Activated CD4-positive, alpha-beta T cell treated with anti-CD3 and anti-CD28 coated beads, Interleukin-2, Interleukin-6, amounts not matched to agents 100 ng/mL and 50 ng/mL, durations not matched to agents 16 hours and 8 hours (primary cell): ENCODE measurements at regions not wholly inside any gene's neighbourhood (a gene's known extent, or its start where the extent isn't known, plus 50 kb on each side); places are given as distances from the start of the nearest gene placed in this dataset.
"Not testable (repeated sequence)": the region's sequence is repeated elsewhere in the genome, so short reads cannot be mapped to it uniquely, and the experiment has no call there.

Experiments used
- DNase-seq: peaks from one replicate; pipeline ENCODE4 v3.0.0-alpha.2; 2020

DNA sequence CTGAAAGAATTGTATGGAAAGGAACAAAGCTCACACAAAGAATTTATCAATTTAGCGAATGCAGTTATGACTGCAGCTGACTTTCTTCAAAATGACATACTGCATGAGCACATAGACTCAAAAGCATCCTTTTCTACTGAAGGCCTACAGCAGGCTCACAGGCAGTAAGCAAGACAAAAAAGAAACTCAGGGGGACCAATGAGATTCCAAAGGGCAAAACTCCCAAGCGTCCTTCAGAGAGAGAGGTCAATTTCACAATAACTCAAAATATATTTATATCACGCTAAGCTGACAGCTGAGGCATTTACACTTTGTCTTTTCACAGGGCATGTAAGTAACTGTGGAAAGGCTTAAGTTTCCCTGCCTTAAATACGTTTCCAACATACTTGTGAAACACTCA, 427.9 kb upstream of the RASGRP1 start:
- no peak for DNase-seq

DNA sequence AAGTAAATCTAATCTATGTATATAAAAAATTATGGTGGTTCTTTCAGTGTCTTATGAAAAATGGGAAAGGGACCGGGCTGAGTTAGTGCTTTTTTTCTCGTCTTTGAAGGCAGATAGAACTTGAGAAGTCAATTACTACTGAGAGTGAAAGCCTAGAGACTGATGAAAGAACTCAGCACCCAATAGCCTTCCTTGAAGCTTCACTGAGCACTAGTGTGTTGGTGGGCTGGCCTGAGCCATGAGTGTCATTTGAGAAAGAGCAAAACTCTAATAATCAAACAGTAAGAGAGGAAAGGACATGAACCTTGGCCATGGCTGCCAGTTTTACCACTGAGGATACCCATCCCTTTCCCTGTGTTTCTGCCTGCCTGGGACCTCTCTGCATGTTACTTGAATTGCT, 428.3 kb upstream of the RASGRP1 start:
- no peak for DNase-seq

DNA sequence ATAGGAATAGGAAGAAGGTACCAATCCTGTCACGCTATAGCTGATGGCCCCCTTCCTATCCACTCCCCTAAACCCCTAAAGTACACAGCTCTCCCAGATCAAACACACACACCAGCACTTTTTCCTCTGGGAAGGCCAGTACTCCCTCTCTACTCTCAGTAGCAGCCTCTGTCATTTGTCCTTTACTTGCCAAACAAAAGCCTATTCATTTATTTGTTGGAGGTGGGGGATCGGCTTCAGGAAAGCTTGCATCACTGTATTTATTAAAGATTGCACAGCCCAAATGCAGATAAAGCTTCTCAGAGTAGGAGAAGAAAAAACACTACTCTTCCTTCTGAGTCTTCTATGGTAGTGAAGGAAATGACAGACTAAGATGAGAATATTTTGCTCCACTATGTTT, 429.7 kb upstream of the RASGRP1 start:
- no peak for DNase-seq

DNA sequence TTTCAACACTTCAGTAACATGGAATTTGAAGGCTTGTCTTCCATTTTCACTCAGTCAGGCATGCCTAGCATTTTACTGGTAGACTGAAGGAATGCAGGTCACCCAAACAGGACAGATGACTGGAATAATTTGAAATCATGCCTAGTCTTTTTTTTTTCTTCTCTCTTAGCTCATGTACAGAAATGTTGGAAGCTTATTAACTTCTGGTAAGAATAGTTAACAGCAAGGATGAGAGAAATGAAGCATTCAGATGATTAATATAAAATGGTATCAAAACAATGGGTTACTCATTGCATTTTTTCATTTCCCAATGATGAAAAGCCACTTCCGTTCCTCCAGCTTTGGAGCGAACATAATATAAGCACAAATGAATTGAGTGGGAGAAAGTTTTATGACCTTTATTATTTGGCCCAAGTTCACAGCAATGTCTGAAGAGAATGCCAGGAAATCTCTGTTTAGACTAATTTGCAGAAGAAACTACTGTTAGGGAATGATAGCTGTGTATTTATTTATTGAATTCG, 431.6 kb upstream of the RASGRP1 start:
- no peak for DNase-seq

DNA sequence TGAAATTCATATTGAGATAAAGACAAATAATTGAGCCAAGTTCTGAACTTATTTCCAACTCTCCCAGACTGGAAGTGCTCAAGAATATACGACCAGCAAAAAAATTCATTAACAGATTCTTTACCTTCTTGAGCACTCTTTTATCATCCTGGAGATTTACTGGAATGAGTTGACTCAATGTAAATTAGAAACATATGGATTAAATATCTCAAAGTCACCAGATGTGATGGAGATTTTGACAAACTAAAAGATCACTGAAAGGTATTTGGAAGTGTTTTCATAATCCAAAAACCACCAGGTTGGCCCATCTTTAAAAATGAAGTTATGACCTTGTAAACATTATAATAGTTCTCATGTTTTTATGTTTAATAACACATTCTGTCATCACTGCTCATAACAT, 433.2 kb upstream of the RASGRP1 start:
- DNase-seq: no peak

DNA sequence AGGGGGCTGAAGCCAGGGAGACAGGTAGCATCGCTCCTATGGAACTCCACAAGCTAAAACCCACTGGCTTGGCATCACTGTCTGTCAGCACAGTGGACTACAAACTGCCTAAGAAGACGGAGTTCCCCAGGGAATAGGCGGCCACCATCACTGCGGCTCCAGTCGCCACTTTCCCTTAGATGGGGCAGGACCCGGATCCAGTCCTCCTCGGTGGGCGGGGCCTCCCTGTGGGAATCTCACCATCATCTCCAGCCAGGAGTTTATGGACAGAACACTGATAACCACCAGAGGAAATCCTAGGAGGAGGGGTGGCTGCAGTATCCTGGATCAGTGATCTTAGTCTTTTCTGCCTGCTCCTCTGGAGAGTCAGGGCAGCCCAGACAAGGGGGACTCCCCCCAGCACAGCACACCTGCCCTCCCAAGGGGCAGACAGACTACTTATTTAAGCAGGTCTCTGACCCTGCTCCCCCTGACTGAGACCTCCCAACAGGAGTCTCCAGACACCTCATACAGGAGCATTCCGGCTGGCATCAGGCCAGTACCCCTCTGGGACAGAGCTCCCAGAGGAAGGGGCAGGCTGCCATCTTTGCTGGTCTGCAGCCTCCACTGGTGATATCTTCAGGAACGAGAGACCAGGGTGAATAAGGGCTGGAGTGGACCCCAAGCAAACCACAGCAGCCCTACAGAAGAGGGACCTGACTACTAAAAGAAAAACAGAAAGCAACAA, 435.6 kb upstream of the RASGRP1 start:
- DNase-seq: no peak

DNA sequence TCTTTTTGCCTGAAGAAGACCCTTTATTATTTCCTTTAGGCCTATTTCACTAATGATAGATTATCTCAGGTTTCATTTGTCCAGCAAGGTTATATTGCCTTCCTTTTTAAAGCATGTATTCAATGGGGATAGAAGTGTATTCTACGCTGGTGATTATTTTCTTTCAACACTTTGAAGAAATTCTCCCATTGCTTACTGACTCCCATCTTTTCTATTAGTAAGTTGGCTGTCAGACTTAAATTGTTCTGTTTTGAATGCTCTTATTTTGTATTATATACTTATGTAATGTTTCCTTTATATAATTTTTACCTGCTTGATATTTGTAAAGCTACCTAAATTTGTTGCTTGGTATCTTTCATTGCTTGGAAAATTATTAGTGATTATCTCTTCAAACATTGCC, 445.1 kb upstream of the RASGRP1 start:
- DNase-seq: no peak

DNA sequence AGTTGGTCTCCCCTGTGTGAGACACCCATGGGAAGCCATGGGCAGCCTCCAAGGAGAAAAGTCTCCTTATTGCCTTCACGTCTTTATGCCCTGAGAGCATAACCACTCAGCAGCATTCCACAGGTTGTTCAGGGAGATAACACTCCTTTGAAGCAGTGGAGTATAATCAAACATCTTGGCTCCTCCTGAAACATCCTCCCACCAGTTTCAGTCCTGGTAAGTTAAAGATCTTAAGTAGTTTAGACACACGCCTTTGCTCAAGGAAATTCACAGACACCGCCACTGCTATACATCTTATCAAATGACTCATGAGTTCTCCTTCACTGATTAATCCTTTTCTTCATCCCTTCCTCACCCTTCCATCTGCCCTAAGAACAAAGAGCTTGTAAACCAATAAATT, 446.5 kb upstream of the RASGRP1 start:
- DNase-seq: not testable (repeated sequence)

DNA sequence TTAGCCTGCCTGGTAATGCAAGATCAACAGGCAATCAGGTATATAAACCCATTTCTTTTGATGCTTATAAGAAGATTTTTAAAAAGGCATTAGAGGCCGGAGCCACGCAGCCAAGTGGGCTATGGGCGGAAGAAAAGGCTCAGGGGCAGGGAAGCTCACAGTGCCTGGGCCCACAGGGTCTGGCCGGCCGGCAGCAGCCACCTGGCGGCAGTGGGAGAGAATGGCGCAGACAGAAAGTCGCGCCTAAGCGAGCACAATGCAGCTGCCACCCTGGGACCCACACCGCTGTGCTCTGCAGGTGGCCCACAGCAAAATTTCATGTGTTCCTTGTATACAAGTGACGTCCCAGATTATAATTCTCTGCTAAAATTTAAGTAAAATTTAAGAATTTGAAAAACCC, 448.6 kb upstream of the RASGRP1 start:
- DNase-seq: no peak

DNA sequence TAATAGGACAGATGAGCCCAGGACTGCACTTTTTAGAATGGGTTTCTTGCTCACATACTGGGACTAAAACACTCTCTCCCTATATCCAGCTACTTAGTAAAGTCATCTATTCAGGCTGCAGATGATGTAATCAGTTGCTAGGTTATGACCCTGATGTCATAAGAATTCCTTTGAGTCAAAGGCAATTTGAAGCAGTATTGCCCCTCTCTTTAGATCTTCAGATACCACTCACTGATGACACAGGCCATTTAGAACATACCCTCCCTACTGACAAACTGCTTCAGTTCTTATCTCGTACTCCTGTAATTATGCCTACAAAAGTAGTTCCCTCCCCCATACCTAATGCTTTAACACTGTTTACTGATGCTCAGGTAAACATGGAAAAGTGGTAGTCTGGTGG, 450.1 kb upstream of the RASGRP1 start:
- no peak for DNase-seq

DNA sequence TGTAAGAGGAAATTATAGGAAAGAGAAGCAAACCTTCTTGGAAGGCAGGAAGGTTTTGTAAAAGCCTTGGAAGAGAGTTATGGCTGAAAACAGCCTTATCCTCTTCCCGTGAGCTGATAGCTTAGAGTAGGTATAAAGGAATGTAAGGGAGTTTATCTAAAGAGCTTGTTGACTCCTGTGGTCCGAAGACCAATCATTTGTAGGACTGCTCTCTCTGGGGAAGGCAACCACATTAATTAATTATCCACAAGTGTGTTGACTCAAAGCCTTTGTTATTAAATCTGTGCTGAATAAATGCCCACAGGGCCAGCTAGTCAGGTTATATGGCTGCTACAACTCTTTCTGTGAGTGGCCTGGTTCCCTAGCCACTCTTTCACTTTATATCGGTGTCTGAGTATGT, 452.1 kb upstream of the RASGRP1 start:
- no peak for DNase-seq

DNA sequence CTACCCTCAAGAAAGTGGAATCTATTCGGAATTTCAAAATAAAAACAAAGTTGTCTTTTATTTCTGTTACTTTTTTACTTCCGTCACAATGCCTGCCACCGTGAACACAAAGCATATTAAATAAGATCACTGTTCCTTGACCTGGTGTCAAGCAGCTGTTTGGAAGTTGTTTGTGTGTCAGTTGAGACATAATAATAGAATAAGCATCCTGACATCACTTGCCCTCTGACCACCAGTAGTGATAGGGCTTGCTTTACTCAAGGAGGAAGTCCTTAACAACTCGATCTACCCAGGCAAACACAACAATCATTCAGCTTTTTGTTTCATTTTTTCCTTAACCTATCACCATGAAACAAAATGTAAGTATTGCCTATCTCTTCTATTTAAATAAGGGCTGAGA, 454.4 kb upstream of the RASGRP1 start:
- no peak for DNase-seq

DNA sequence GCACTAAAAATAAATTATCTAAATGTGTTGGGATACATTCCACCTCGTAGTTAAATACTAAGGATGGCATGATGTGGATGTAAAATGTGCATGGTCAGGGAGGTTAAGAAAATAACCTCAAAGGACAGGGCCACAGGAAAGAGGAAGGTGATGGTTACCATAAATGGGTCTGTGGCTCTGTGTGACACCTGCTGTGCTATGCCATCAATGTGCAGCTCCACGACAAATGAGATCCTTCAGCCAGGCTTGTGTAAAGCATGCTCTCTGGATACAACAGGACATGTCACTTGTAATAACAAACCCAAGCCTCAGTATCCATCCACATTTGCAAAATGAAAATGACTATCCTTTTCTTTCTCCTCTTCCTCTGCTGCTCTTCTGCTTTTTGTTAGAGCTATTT, 456.7 kb upstream of the RASGRP1 start:
- no peak for DNase-seq

DNA sequence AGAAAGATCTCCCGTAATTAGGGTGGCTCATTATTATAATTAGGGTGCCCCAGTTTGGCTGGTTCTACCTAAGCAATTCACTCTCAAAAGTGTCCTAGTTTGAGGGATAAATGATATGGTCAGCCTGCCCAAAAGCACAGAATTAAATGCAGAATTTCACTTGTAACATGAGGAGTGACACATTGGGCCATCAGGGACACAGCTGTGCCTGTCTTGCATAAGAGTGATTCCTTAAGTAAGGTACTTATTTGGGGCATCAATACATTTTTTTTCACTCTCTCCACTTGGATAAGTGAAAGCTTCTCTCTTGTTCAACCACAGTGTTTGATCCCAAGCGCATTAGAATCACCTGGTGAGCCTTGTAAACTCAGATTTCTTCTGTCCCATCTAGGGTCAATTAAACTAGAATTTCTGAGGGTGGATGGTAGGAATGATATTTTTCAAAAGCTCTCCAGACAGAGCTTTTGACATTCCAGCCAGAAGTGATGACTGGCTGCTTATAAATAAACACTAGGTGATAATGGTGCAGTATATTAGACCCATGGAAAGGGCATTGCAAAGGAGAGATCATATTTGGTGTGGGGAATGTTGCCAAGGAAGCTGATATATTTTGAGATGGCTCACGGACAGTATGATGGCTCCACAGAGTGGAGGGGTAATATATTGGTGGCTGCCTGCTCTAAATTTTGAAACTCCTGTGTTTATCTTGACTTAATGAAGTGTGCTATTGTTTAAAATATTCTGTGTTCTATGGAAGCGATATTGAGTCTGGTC, 458.1 kb upstream of the RASGRP1 start:
- DNase-seq: no peak

DNA sequence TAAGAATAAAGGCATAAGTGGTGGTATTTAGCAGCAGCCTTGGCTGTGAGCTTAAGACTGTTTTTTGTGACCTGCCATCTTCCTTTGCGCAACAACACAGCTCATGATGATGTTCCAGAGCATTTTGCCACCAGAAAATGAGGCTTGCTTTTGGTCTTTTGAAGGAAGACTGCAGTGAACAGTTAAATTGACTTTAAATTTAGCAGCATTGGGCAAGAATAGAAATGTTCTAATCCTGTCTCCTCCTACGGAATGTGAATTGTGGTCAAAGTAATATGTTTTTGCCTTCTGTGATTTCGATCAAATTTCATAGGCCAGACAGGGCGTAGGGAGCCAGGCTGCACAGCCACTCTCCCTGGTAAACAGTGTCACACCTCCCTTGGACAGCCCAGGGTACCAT, 460.7 kb upstream of the RASGRP1 start:
- DNase-seq: no peak

DNA sequence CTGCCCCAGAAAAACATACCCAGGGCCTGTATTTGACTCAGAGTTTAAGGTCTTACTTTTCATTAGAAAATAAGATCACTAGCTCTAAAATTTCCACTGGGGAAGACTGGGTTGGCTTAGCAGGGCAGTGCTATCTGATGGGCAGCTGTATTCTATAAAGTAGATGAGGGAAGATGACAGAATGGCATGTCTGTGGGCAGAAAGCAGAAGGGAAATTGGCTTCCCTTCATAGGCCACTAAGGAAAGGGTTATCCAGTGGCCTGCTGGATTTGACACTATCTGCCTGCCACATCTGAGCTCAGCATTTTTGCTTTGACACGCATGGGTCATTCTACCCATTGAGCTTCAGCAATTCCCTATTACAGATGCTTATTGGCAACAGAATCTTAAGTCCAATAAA, 461.3 kb upstream of the RASGRP1 start:
- DNase-seq: no peak

DNA sequence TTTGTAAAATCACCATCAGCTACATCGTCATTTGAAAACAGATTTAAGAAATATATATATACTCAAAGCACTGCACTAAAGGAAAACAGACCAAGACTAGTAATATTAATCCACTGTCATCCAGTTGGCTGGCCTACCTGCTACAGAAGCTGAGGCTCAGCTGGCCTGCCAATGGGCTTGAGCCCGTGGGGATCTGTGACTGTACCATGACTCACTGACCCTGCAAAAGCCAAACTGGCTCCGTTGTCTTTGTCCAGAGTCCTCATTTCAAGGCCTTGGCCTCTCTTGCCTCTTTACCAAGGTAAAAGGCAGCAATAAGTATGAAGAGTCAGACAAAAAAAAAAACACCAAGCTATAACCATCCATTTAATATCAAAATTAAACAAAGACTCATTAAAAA, 463.5 kb upstream of the RASGRP1 start:
- no peak for DNase-seq

DNA sequence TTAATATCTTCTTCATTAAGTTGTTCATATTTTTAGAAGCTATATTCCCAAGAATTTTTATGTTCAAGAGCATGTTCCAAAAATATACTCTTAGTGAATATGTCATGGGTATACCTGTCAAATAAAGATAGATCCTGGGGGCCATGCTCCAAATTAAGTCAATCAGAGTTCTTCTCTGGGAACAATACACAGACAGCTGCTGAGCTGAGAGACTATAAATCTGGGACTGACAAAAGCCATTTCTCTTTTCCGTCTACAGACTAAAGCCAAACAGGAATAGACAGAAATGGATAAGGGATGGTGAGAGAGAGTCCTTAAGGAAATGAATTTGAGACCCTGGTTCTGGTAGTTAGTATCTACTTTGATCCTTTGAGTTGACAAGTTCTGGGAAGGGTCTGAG, 465.1 kb upstream of the RASGRP1 start:
- no peak for DNase-seq

DNA sequence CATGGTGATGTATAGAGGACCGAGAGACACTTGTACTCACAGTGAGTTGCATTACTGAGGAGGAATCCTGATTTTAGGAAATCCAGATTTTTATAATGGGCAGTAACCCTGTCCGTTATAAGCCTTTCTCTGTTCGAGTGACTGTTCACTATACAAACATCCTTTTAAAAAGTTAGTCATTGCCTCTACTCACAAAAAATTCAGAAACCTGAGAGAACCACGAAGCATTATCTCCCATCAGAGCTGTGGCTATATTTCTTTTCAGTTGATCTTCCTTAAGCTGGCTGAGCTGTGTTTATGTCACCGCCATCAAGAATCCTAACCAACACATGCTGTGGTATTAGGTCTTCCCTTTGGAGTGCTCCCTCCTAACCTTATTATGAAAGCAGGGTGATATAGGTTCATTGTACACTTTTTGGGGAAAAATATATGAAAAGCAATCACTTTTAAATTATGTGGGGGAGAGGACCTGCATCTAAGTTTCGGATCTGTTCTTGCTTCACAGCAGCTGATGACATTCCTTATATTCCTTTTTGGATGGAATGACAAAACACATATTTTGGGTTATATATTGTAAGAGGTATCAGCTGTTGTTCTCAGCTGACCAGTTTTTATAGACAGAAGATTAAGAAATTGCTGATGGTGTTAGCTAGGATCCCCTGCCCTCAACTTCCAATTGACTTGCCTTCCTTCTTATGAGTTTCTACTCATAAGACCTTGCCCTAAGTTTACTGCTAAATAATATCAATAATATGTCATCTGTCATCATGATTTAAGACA, 465.9 kb upstream of the RASGRP1 start:
- DNase-seq: no peak

DNA sequence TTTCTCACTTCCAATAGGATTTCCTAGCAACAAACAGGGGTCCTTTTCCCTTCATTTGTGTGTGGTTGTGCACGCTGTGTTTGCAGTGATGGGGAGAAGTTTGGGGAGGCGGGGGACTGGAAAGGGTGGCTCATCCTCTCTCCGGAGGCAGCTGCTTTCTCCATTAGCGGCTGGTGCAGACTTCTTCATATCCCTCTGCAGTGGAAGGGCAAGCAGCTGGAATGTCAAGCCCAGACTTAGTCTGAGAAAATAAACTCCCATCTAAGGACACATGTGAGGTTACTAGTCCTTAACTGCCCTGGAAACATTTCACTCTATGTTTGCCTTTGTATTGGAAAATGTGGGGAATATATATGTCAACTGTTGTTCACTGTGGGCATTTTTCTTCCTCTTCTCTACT, 467.0 kb upstream of the RASGRP1 start:
- no peak for DNase-seq

DNA sequence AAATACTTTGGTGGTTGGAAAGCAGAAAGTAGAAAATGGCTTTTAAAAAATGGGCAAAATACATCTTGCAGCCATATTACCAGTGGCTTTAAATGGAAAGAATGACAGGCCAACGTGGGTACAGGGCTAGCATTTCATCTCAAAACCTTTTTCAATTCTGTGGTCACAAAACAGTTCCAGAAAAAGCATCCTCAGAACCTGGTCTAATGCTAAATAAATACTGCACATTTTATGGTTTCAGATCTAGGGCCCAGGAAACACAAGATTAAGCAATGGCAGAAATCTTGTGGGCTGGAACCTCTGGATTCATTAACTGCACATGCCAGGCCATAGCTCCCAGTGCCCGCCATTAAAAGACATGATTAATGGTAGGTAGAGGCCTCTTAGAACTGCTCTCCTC, 470.2 kb upstream of the RASGRP1 start:
- DNase-seq: no peak

DNA sequence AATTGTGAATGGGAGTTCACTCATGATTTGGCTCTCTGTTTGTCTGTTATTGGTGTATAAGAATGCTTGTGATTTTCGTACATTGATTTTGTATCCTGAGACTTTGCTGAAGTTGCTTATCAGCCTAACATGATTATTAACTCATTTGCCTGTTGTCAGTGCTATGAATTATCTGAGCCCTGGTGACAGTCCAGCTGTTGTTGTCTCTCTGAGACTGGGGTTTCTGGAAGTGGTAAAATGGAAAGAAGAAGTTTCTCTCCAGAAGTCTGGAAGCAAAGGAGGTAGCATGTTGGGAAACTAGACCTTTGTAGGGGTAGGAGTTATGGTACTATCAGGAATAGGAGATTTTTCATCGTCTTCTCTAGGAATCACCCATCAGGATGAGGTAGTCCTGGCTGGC, 473.0 kb upstream of the RASGRP1 start:
- not testable (repeated sequence) for DNase-seq

DNA sequence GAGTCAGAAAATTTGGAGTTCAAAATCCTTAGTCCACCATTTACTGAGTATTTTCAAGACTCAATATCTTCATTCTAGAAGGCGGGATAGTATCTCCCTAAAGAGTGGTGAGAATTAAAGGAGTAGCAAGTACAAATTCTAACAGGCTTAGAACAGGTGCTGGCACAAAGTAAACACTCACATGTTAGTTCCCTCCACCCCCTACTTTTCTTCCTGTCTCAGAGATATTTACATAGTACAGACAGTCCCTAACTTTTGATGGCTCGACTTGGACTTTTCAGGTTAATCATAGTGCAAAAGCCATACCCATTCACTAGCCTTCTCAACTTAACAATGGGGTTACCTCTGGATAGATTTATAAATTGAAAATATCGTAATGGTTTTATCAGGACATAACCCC, 476.2 kb upstream of the RASGRP1 start:
- DNase-seq: no peak

DNA sequence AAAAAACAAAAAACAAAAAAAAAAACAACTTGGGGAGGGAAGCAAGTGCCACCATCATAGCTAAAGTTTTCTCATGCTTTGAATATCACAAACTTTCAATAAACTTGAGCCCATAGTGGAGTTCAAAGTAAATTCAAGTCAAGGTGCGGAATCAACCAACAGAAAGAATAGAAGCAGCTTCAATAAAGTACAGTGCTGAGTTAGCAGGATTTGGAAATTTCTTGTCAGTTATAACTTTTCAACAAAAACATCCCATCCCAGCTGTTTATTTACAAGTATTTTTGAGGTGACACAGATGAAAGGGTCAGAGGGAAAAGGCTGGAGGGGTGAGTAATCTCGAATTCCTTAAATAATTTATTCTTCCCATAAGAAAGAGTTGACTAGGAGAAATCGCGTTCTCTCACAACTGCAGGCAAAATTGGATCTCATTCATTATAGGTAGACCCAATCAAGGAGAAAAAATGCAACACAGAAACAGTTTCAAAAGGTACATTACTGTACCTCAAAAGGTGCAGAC, 477.4 kb upstream of the RASGRP1 start:
- DNase-seq: no peak
